ENCODE measurements at regions not wholly inside any gene's neighbourhood (a gene's known extent, or its start where the extent isn't known, plus 50 kb on each side); places are given as distances from the start of the nearest gene placed in this dataset.

DNA sequence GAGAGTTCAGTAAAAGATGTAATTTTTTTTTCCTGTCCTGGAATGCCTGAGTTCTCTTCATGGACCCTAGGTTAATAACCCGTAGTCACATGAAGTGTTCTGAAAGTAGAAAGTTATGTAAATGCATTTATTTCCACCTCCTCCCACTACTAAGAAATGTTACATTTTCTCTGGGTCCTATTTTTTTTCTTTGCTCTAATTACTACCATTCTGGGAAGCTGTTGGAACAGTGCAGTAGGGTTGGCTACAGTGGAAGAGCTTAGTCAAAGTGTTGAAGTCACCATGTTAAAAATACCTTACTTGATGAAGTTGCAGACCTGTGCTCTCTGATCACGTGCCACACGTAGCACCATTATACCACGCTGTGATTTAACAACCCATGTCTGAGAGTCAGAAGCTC is 153.8 kb upstream of the TSC22D2 start:
- Mint-ChIP-seq H3K4me1 (no peaks in the 10 kb centered on the region), H3K4me3 (no peak overlapping the region), H3K27me3 (peaks cover 14% of the 10 kb centered on the region), H3K36me3 (no peaks in the 10 kb centered on the region), H3K9me3 (no peaks in the 10 kb centered on the region), H3K27ac (no peak overlapping the region)
- no peak for DNase-seq

DNA sequence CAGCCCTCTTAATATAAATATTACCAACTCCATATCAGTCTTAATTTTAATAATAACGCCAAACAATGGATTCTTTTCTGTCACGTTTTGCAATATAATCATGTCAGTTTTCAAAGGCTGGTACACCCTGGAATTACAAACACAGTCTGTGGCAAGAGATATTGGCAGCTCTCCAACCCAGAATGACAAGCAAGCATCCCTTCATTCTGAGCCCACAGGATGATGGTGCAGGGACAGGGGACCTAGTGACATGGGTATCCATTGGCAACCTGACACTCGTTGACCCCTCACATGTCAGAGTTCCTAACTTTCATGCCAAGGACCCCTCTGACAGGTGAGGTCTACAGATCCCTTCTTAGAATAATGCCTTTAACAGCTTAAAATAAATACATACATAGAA is 154.5 kb upstream of the TSC22D2 start:
- no peak for DNase-seq

DNA sequence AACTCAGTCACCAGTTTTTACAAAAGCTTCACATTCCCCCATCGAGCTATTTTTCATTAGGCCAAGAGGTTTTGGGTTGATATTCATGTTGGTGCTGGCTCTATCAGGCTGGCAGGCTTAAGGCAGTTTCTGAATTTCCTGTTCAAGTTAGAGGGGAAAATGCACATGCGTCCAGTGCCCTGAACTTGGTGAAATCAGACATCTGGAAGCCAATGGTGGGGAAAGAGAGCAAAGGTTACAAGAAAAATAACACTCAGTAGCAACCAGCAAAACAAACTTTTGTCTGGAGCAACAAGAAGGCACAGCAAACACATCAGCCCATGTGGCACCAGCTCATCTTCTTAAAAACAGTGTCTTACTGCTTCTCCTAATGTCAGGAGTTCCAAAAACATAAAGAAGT is 155.6 kb upstream of the TSC22D2 start:
- Mint-ChIP-seq H3K4me1 (no peaks in the 10 kb centered on the region), H3K27me3 (peaks cover 14% of the 10 kb centered on the region), H3K4me3 (no peak overlapping the region), H3K27ac (no peak overlapping the region), H3K36me3 (no peaks in the 10 kb centered on the region), H3K9me3 (no peaks in the 10 kb centered on the region)
- no peak for DNase-seq

More for the DNA sequence above, 154.5 kb upstream of the TSC22D2 start:
- Mint-ChIP-seq H3K27me3 (peaks cover 14% of the 10 kb centered on the region), H3K4me3 (no peak overlapping the region), H3K27ac (no peak overlapping the region), H3K4me1 (no peaks in the 10 kb centered on the region), H3K36me3 (no peaks in the 10 kb centered on the region), H3K9me3 (no peaks in the 10 kb centered on the region)

DNA sequence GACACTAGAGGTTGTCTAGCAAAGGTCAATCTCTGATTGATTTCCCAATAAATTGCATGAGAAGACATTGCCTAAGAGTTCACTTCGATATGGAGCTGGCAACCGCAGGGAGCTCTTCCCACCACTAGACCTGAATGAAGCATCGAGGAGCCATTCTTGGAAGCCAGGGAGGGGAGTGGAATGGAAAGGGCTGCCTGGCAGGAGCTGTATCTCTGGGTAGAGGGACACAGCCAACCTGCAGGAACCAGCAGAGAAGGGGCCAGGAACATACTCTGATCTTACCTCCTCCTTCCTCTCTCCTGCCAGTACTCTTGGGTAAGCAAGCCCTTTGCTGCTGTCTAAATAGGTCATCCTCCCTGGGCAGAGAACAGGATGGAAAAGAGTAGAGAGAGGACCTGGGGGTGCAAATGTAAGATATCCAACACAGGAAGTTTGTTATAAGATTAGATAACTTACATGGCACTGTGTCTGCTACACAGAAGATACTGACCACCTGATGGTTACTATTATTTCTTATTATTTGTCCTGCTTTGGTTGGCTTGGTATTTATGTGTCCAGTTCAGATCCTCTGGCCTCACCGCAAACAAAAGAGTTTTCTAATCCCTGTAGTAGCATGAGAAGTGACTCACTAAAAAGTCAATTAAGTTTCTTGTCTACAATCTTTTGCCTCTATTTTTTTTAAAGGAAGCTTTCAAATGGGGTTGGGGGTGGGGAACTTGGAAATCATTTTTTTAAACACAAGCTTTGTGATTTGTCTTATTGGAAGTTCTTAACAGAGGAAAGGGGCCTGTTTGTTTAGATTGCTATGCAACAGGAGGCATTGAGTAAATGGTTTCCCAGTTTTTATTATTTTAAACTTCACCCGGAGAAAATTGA is 156.7 kb upstream of the TSC22D2 start:
- no peak for DNase-seq
- no peak overlapping the region for H3K4me3 Mint-ChIP-seq
- peaks cover 14% of the 10 kb centered on the region for H3K27me3 Mint-ChIP-seq

DNA sequence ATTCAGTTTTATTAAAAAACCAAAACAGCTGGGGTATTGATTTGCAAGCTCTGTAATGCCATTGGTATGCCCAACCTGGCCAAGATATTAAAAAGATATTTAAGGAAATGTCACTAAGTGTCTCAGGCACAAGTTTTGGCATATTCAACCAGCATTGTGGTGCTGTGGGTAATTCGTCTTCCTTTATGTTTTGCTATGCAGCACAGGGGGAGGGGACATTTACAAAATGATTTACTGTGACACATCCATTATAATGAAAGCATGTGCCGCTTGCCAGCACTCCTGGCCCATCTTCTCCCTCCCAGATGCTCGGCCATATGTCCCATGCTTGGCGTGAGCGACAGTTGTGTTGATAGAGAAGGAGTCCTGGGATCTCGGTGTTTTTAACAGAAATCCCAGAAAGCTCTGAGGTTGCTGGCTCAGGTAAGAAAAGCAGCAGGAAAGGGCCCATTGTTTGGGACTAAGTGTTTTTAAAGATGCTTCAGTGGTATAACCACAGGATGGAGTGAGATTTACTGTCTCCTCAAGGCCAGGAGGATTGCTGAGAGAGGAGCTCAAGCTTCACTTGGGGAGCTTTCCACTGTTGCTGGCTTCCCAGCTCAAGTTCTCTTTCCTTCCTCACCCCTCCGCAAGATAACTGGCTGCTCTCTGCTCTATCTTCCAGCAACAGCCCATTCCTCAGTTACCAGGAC is 158.2 kb upstream of the TSC22D2 start:
- Mint-ChIP-seq H3K4me1 (no peaks in the 10 kb centered on the region), H3K36me3 (no peaks in the 10 kb centered on the region), H3K27ac (no peak overlapping the region), H3K9me3 (no peaks in the 10 kb centered on the region), H3K27me3 (peaks cover 18% of the 10 kb centered on the region), H3K4me3 (no peak overlapping the region)
- DNase-seq, result no peak

More for the DNA sequence above, 156.7 kb upstream of the TSC22D2 start:
- no peaks in the 10 kb centered on the region for H3K9me3 Mint-ChIP-seq
- H3K4me1 Mint-ChIP-seq, result no peaks in the 10 kb centered on the region
- H3K36me3 Mint-ChIP-seq, result no peaks in the 10 kb centered on the region
- no peak overlapping the region for H3K27ac Mint-ChIP-seq

DNA sequence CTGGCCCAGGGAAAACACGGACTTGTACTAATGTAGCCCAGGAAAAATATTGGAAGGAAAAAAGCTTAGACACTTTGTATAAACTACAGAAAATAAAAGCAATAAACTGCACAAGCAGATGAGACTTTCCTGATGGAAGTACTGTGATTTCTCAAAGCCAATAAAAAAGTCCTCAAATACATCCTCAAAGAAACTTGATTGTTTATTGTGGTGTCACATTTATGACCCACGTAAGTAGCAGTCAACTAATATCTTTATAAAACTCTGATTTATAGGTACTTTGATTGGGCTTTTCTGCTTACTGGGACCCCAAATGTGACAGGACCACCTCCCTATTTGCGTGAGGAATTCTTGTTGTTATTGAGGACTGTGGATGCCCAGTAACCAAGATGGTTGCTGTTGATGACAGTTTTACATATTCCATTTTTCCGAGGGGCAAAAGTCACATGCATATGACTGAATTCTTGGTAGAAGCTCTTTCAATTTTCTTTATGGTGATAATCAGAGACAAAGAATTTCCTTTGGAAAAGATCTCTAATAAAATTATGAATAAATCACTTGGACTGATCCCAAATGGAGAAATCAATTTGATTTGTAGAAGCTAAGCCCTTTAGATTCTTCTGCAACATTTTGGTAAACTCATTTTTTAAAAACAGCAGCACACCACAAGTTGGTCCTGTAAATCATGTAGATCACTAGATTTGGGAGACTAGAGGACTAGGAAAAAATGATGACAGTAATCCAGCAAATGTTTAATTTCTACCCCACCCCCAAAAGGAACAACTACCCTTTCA is 159.0 kb upstream of the TSC22D2 start:
- no peak for DNase-seq
- no peak overlapping the region for H3K4me3 Mint-ChIP-seq
- no peaks in the 10 kb centered on the region for H3K36me3 Mint-ChIP-seq
- H3K27me3 Mint-ChIP-seq, result peaks cover 15% of the 10 kb centered on the region
- H3K4me1 Mint-ChIP-seq, result no peaks in the 10 kb centered on the region
- no peak overlapping the region for H3K27ac Mint-ChIP-seq
- no peaks in the 10 kb centered on the region for H3K9me3 Mint-ChIP-seq

DNA sequence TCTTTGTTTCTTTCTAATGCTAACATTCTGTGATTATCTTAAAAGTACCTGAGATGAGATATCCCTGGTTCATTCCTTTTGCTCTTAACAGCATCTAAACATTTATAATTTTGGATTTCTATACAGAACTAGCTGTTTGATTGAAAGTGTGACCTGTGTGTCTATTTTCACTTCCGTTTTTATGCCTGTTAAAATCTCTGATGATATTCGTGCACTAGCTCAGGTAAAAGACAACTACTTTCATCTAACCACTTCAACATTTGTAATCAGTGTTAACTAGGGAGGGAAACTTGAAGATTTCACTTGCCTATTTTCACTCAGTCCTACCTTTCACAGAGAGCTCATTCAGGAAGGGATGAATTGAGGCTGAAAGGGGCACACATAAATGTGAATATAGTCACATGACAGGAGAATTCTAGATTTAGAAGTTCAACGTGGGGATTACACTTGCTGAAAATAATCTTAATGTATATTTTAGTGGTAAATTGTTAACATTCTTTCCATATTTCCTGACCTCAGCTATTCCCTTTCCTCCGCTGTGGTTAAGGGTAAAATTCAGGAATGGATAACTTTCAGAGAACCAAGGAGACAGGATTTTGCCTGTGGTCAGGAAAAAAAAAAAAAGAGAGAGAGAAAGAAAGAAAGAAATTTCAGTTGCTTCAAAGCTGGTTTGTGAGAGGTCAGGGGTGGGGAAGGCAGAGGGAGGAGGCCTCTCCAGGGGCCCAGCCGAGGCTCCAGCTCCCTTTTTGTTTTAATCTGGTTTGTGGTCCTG is 159.8 kb upstream of the TSC22D2 start:
- H3K36me3 Mint-ChIP-seq, result no peaks in the 10 kb centered on the region
- no peaks in the 10 kb centered on the region for H3K9me3 Mint-ChIP-seq
- H3K27ac Mint-ChIP-seq, result no peak overlapping the region
- H3K4me1 Mint-ChIP-seq, result no peaks in the 10 kb centered on the region
- no peak overlapping the region for H3K4me3 Mint-ChIP-seq
- peaks cover 18% of the 10 kb centered on the region for H3K27me3 Mint-ChIP-seq
- DNase-seq, result no peak

DNA sequence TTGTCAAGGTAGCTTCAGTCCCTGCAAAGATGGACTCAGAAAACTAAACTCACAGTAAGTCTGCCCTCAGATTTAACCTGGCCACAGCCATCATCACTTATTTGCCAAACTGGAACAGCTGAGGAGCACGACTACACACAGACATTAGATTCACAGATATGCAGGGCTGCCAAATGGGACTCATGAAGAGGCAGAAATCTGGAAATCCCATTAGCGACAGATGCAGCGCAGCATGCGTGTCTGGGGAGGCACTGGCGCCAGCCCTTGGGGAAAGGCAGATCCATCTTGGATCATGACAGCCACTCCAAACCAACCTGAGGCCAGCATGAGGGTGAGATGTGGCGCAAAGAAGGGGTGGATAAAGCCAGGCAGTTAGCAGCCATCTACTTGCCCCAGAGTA is 160.7 kb upstream of the TSC22D2 start:
- Mint-ChIP-seq H3K4me3 (no peak overlapping the region), H3K9me3 (no peaks in the 10 kb centered on the region), H3K36me3 (no peaks in the 10 kb centered on the region), H3K27ac (no peak overlapping the region), H3K27me3 (peaks cover 25% of the 10 kb centered on the region), H3K4me1 (no peaks in the 10 kb centered on the region)
- DNase-seq, result no peak

DNA sequence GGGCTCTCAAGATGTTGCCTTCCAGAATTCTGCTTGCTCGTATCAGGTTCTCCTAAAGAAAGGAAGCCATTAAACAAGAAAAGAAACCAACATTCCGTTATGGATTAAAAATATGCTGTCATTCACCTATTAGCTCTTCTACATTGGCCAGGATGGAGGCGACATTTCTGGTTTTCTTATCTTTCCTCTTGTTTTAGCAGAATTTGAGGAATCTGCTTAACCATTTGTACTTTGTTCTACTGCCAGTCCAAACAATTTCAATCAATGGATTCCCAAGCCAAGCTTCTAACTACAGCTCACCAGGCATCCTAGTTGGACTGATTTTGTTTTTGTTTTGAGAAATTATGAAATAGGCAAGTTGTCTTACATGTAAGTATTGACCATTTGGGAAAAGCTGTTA is 164.6 kb upstream of the TSC22D2 start:
- H3K4me1 Mint-ChIP-seq, result no peaks in the 10 kb centered on the region
- no peak overlapping the region for H3K27ac Mint-ChIP-seq
- no peak overlapping the region for H3K4me3 Mint-ChIP-seq
- H3K36me3 Mint-ChIP-seq, result no peaks in the 10 kb centered on the region
- no peak for DNase-seq
- H3K9me3 Mint-ChIP-seq, result no peaks in the 10 kb centered on the region
- H3K27me3 Mint-ChIP-seq, result peaks cover 17% of the 10 kb centered on the region

DNA sequence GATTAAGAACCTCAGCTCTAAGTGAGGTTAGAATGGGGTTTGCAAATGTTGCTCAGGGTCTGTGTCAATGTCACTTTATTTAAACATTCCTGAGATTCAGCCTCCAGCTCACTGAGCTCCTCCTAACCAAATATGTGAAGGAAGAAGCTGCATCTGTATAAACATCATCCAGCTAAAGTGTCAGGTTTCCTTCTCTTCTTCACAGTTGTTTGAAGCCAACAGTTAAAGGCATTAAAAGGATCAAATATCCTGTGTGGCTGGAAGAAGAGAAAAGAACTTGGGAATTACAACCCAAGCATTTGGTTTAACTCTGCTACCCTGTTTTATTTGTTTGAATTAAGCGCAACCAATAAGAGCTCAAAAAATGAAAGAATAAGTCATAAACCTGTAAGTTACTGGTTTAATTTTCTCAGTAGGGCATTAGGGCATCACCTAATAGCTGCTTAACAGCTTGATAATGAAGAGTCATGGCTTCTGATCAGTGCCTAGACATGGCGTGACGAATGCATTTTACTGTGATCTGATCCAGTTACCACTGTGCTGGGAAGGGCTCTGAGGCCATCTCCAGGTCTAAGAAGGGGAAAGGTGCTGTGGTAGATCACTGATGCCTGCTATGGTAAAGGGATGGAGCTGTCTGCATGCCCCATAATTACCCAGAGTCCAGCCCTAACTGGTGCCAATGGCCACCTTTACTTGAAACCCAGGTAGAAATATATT is 165.7 kb upstream of the TSC22D2 start:
- H3K4me3 Mint-ChIP-seq, result no peak overlapping the region
- no peaks in the 10 kb centered on the region for H3K4me1 Mint-ChIP-seq
- no peaks in the 10 kb centered on the region for H3K9me3 Mint-ChIP-seq
- H3K36me3 Mint-ChIP-seq, result no peaks in the 10 kb centered on the region
- peaks cover 17% of the 10 kb centered on the region for H3K27me3 Mint-ChIP-seq
- H3K27ac Mint-ChIP-seq, result no peak overlapping the region
- no peak for DNase-seq

DNA sequence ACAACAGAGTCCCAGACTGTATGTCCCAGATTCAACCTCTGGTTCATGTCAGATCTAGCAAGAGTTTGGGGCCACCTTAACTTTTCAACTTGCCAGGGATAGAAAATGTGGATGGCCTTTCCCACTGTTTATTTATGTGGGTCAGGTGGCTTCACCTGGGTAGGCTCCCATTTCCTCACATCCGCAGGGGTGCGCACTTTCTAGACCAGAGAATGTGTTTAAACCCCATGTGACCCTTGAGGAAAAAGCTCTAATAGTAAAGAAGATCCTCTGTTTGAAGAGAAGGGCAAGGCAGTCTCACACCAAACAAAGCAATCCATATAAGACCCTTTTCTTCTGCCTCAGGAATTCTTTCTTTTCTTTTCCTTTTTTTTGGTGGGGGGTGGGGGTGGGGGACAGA is 167.2 kb upstream of the TSC22D2 start:
- Mint-ChIP-seq H3K27me3 (peaks cover 16% of the 10 kb centered on the region), H3K4me3 (no peak overlapping the region), H3K27ac (no peak overlapping the region), H3K9me3 (no peaks in the 10 kb centered on the region), H3K4me1 (no peaks in the 10 kb centered on the region), H3K36me3 (no peaks in the 10 kb centered on the region)
- DNase-seq, result no peak

DNA sequence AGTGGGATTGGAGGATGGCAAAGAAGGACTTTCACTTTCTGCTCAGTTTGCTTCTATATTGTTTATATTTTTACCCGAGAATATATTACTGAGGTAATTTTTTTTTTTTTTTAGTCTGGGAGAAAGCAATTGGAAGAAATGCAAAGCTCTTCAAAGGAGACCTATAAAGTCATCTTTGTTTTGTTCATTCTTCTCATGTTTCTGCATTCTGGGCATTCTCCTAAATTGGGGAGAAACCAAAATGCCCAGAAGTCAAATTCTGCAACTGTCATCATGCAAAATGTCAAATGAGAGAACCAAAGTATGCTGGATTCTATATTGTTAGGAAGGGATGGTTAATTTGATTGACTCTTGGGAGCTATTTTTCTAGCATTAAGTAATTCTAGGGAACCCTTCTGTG is 168.3 kb upstream of the TSC22D2 start:
- Mint-ChIP-seq H3K9me3 (no peaks in the 10 kb centered on the region), H3K27me3 (peaks cover 12% of the 10 kb centered on the region), H3K36me3 (no peaks in the 10 kb centered on the region), H3K4me3 (no peak overlapping the region), H3K4me1 (no peaks in the 10 kb centered on the region), H3K27ac (no peak overlapping the region)
- no peak for DNase-seq

DNA sequence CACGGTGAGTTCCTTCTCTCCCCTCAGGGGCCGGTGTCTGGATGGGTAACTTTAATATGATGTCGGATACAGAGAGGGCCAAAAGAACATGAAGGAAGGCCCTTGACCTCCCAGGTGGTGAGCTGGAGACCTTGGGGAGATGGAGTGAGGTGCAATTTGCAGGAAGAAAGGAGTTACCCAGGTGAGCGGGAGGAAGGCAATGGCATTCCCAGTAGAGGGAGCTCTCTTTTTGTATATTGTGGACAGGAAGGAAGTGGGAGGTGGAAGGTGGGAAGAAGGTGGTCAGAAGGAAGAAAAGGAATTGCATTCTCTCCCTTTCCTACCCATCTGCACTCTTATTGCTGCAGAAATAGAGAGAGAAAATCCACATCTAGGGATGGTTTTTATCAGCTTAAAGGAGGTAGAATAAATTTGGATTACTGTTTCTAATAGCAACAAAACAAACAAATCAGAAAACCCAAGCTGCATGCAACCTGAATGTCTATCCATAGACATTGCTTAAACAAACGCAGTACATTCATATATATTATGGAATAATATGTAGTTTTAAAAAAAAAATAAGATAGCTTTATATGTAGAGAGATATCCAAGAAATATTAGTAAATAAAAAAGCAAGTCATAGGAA is 169.0 kb upstream of the TSC22D2 start:
- Mint-ChIP-seq H3K9me3 (no peaks in the 10 kb centered on the region), H3K4me1 (no peaks in the 10 kb centered on the region), H3K27me3 (peaks cover 12% of the 10 kb centered on the region), H3K36me3 (no peaks in the 10 kb centered on the region), H3K4me3 (no peak overlapping the region), H3K27ac (no peak overlapping the region)
- DNase-seq, result no peak
